Fibroblast of lung (primary cell): ENCODE measurements at regions not wholly inside any gene's neighbourhood (a gene's known extent, or its start where the extent isn't known, plus 50 kb on each side); places are given as distances from the start of the nearest gene placed in this dataset.

Experiments used
- DNase-seq, 2 donors: peaks; one replicate each; pipeline versions ENCODE4 v3.0.0 to v3.0.0-alpha.2; 2010; ENCODE audit warnings: low read depth in 2 of 2
- H2AFZ ChIP-seq: 2 replicates; pipeline ENCODE4 v1.5.1; 2012; ENCODE audit warnings: low read length, control low read depth, inconsistent platforms
- H3K27ac ChIP-seq: 2 replicates; pipeline ENCODE4 v1.5.1; 2011; ENCODE audit warnings: low read length, control low read depth; ENCODE audit not compliant: insufficient read depth
- H3K27me3 ChIP-seq: 2 replicates; pipeline ENCODE4 v1.5.1; 2011; ENCODE audit warnings: mild to moderate bottlenecking, low read length; ENCODE audit not compliant: control insufficient read depth, insufficient read depth
- H3K36me3 ChIP-seq: 2 replicates; pipeline ENCODE4 v1.5.1; 2011; ENCODE audit warnings: low read length; ENCODE audit not compliant: control insufficient read depth, insufficient read depth
- H3K4me1 ChIP-seq: 2 replicates; pipeline ENCODE4 v1.5.1; 2011; ENCODE audit warnings: low read length; ENCODE audit not compliant: control insufficient read depth, insufficient read depth; ENCODE audit errors: extremely low read depth
- H3K4me2 ChIP-seq: 2 replicates; pipeline ENCODE4 v1.5.1; 2011; ENCODE audit warnings: low read length, control low read depth; ENCODE audit not compliant: insufficient read depth; ENCODE audit errors: extremely low read depth
- H3K4me3 ChIP-seq, 4 experiments: fragments of 200-600 bp in 1 of 4; sonication (generic) in 1 of 4; replicated peaks in 1 of 4; 2 replicates each; pipeline ENCODE4 v1.5.1; 2011 to 2016; ENCODE audit warnings: low read length in 4 of 4, low read depth in 3 of 4, mild to moderate bottlenecking in 3 of 4, control low read depth in 2 of 4, inconsistent platforms in 1 of 4, mixed read lengths in 1 of 4; ENCODE audit not compliant: insufficient read depth in 1 of 4; ENCODE audit errors: control extremely low read depth in 1 of 4
- H3K79me2 ChIP-seq: 2 replicates; pipeline ENCODE4 v1.5.1; 2012; ENCODE audit warnings: mild to moderate bottlenecking, low read length, inconsistent platforms; ENCODE audit not compliant: control insufficient read depth, insufficient read depth
- H3K9ac ChIP-seq: 2 replicates; pipeline ENCODE4 v1.5.1; 2011; ENCODE audit warnings: mild to moderate bottlenecking, low read length, control low read depth; ENCODE audit not compliant: insufficient read depth
- H3K9me3 ChIP-seq: 2 replicates; pipeline ENCODE4 v1.5.1; 2012; ENCODE audit warnings: low read depth, low read length; ENCODE audit not compliant: control insufficient read depth, insufficient read depth
- H4K20me1 ChIP-seq: 2 replicates; pipeline ENCODE4 v1.5.1; 2011; ENCODE audit warnings: low read length; ENCODE audit not compliant: control insufficient read depth, insufficient read depth; ENCODE audit errors: extremely low read depth
- EZH2 ChIP-seq: IDR thresholded peaks from 2 replicates; pipeline ENCODE4 v1.5.1; 2012; ENCODE audit warnings: low read length, control low read depth, mild to moderate bottlenecking; ENCODE audit errors: missing control alignments
- TF ChIP-seq, protein P1 (sequence below), 2 donors: IDR thresholded peaks in 1 of 2; conservative IDR thresholded peaks in 1 of 2; 1 replicate in 1 of 2; 2 replicates in 1 of 2; pipeline ENCODE4 v1.5.1; 2011 to 2012; ENCODE audit warnings: low read length in 2 of 2, control low read depth in 1 of 2, inconsistent platforms in 1 of 2, low read depth in 1 of 2, mild to moderate bottlenecking in 1 of 2

- H3K4me1 ChIP-seq: peaks cover 5% of the 10 kb centered on the region
- TF ChIP-seq EZH2: no peak
- TF ChIP-seq, protein P1, sequence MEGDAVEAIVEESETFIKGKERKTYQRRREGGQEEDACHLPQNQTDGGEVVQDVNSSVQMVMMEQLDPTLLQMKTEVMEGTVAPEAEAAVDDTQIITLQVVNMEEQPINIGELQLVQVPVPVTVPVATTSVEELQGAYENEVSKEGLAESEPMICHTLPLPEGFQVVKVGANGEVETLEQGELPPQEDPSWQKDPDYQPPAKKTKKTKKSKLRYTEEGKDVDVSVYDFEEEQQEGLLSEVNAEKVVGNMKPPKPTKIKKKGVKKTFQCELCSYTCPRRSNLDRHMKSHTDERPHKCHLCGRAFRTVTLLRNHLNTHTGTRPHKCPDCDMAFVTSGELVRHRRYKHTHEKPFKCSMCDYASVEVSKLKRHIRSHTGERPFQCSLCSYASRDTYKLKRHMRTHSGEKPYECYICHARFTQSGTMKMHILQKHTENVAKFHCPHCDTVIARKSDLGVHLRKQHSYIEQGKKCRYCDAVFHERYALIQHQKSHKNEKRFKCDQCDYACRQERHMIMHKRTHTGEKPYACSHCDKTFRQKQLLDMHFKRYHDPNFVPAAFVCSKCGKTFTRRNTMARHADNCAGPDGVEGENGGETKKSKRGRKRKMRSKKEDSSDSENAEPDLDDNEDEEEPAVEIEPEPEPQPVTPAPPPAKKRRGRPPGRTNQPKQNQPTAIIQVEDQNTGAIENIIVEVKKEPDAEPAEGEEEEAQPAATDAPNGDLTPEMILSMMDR (conservative IDR thresholded peaks at IDR 0.05 in 1 of 2, IDR thresholded peaks at IDR 0.05 in 1 of 2; ENCODE audit: low read depth in 1 of 2, low read length in 2 of 2): no peak
- no peaks in the 10 kb centered on the region for H3K27me3 ChIP-seq
- no peak overlapping the region for H3K4me3 ChIP-seq
- H2AFZ ChIP-seq: no peak overlapping the region
- H3K4me2 ChIP-seq: no peak overlapping the region
- H3K9ac ChIP-seq: no peak overlapping the region
- H3K9me3 ChIP-seq: no peaks in the 10 kb centered on the region
- no peak overlapping the region for H3K27ac ChIP-seq
- no peaks in the 10 kb centered on the region for H3K79me2 ChIP-seq
- DNase-seq: peak in 1 of 2 donors; percentile 70
- no peaks in the 10 kb centered on the region for H4K20me1 ChIP-seq
- H3K36me3 ChIP-seq: no peaks in the 10 kb centered on the region
Observed at GRCh38 chr11:27207025-27207650, 155.9 kb downstream of the CCDC34 start.

GRCh38 chr11:27205779-27206570 lies 157.0 kb downstream of the CCDC34 start:
- peaks cover 13% of the 10 kb centered on the region for H3K4me1 ChIP-seq
- H3K27ac ChIP-seq: no peak overlapping the region
- H3K36me3 ChIP-seq: no peaks in the 10 kb centered on the region
- H2AFZ ChIP-seq: no peak overlapping the region
- no peak for DNase-seq
- H3K27me3 ChIP-seq: no peaks in the 10 kb centered on the region
- H3K79me2 ChIP-seq: no peaks in the 10 kb centered on the region
- no peaks in the 10 kb centered on the region for H4K20me1 ChIP-seq
- H3K4me3 ChIP-seq: no peak overlapping the region
- H3K9ac ChIP-seq: no peak overlapping the region
- H3K9me3 ChIP-seq: no peaks in the 10 kb centered on the region
- no peak for TF ChIP-seq EZH2
- TF ChIP-seq, protein P1 (conservative IDR thresholded peaks at IDR 0.05 in 1 of 2, IDR thresholded peaks at IDR 0.05 in 1 of 2; ENCODE audit: low read depth in 1 of 2, low read length in 2 of 2): no peak
- H3K4me2 ChIP-seq: no peak overlapping the region

GRCh38 chr11:27205250-27205649 lies 157.8 kb downstream of the CCDC34 start:
- no peak overlapping the region for H2AFZ ChIP-seq
- H3K4me1 ChIP-seq: peaks cover 13% of the 10 kb centered on the region
- H3K4me3 ChIP-seq: no peak overlapping the region
- H3K9ac ChIP-seq: no peak overlapping the region
- H3K27me3 ChIP-seq: no peaks in the 10 kb centered on the region
- no peak for DNase-seq
- no peaks in the 10 kb centered on the region for H4K20me1 ChIP-seq
- H3K27ac ChIP-seq: no peak overlapping the region
- H3K36me3 ChIP-seq: no peaks in the 10 kb centered on the region
- no peak overlapping the region for H3K4me2 ChIP-seq
- H3K9me3 ChIP-seq: no peaks in the 10 kb centered on the region
- H3K79me2 ChIP-seq: no peaks in the 10 kb centered on the region
- no peak for TF ChIP-seq EZH2
- TF ChIP-seq, protein P1 (conservative IDR thresholded peaks at IDR 0.05 in 1 of 2, IDR thresholded peaks at IDR 0.05 in 1 of 2; ENCODE audit: low read depth in 1 of 2, low read length in 2 of 2): no peak
